H7 (cell line): ENCODE measurements at regions not wholly inside any gene's neighbourhood (a gene's known extent, or its start where the extent isn't known, plus 50 kb on each side); places are given as distances from the start of the nearest gene placed in this dataset.
"Not testable (repeated sequence)": the region's sequence is repeated elsewhere in the genome, so short reads cannot be mapped to it uniquely, and the experiment has no call there.

Experiments used
- DNase-seq: peaks from one replicate; pipeline ENCODE4 v3.0.0; 2012
- H3K27me3 ChIP-seq: 2 replicates; pipeline ENCODE4 v1.6.0; 2011; ENCODE audit warnings: mild to moderate bottlenecking, low read length; ENCODE audit not compliant: control insufficient read depth, insufficient read depth
- H3K36me3 ChIP-seq: replicated peaks from 2 replicates; pipeline ENCODE4 v1.5.1; 2011; ENCODE audit warnings: low read length; ENCODE audit not compliant: control insufficient read depth, insufficient read depth
- H3K4me3 ChIP-seq: 2 replicates; pipeline ENCODE4 v1.5.1; 2011; ENCODE audit warnings: low read depth, mild to moderate bottlenecking, control low read depth, low read length, moderate library complexity; ENCODE audit not compliant: insufficient read depth

DNA sequence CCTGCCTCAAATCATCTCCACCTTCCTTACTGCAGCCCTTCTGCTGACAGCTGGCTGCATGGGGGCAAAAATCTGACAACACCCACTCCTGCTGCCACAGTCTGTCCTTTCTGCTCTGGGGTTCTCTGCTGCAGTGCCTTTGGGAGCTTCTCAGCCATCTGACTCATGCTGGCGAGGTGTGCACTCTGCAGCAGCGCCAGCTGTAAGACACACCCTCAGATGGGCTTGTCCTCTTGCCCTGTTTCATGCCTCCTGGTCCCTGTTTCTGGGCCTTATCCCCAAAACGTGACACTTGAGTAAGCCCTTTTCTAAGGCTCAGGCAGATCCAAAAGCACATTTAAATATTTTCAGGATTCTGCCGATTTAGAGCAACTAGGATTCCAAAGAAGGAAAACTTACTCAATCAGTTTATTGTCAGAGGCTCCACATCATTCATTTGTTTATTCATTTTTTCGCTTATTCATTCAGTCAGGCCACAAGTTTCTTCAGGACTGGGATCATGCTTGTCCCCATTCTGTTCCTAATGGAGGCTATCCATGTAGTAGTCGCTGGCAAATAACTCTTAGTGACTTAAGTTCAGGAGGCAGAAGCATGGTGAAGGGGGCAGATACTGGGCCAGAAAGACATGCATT, 60.2 kb downstream of the SMIM38 start:
- Histone ChIP-seq H3K27me3 (no peaks in the 10 kb centered on the region), H3K36me3 (no peaks in the 10 kb centered on the region), H3K4me3 (no peak overlapping the region)
- no peak for DNase-seq

DNA sequence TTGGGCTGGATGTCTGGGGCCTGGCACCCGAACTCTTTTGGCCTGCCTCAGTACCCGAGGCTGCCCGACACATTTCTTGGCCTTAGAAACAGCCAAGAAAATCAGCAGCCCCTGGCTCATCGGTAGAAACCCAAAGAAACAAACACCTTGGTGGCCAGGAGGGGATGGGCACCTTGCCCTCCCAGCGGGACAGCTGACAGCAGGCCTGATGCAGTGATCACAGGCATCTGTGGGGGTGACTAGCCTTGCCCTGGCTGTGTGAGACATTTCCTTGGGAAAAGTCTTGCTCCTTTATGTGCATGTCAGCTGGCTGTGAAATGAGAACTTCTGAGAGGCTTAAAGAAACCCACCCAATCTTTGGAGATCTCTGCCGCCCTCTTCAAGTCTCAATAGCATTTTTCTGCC, 60.9 kb downstream of the SMIM38 start:
- DNase-seq: no peak

DNA sequence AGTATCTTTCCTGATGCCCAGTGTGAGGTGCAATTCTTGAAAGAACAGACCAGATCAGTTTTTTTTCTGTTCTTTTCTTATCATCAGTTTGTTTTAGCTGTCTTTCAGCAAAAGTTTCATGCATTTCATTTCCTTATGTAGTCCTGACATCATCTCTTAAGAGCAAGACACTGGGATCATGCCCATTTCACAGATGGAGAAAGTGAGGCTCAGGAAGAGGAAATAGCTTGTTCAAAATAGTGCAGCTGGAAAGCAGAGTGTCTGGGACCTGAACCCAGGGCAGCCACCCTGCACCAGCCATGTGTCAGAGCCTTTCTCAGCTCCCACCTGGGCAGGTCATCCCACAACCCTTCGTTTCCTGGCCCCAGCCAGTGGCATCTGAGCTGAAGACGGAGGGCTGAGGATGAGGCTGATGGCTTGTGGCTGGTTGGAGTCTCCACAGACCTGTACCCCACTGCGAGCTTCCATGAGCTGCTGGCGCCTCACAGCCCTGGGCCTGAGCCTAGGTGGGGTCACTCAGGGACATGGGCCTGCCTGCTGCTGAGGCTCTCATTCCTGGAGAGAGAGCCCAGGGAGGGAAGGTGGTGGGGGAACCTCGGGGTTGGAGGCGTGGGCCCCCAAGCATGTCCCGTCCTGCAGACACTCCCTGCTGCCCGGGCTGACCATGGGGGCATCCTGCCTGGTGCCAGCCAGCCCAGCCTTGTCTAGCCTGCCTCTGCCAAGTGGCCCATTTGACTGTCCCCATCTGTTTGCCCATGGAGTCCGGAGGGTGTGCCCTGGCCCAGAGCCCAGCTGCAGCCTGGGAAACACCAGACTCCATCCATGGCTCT, 61.8 kb downstream of the SMIM38 start:
- peak; percentile 16 for DNase-seq
- no peaks in the 10 kb centered on the region for H3K36me3 ChIP-seq
- no peaks in the 10 kb centered on the region for H3K27me3 ChIP-seq
- H3K4me3 ChIP-seq: no peak overlapping the region

More for the DNA sequence above, 60.9 kb downstream of the SMIM38 start:
- no peaks in the 10 kb centered on the region for H3K27me3 ChIP-seq
- H3K36me3 ChIP-seq: no peaks in the 10 kb centered on the region
- no peak overlapping the region for H3K4me3 ChIP-seq

DNA sequence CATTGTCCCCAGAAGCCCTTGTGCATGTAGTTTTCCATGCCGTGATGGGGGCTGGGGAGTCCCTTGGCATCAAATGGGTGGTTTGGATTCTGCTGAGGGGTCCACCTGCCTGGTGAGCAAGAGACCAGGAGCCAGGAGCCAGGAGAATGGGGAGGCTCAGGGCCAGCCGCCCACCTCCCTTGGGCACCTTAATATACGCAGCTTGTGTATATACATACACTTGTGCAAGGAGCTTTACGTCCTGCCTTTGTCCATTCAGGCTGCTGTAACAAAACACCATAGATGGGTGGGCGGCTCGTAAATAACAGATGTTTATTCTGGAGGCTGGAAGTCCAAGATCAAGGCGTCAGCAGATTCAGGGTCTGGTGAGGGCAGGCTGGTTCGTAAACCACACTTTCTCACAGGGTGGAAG, 62.5 kb downstream of the SMIM38 start:
- no peak overlapping the region for H3K4me3 ChIP-seq
- H3K27me3 ChIP-seq: no peaks in the 10 kb centered on the region
- no peaks in the 10 kb centered on the region for H3K36me3 ChIP-seq
- peak; percentile 25 for DNase-seq

DNA sequence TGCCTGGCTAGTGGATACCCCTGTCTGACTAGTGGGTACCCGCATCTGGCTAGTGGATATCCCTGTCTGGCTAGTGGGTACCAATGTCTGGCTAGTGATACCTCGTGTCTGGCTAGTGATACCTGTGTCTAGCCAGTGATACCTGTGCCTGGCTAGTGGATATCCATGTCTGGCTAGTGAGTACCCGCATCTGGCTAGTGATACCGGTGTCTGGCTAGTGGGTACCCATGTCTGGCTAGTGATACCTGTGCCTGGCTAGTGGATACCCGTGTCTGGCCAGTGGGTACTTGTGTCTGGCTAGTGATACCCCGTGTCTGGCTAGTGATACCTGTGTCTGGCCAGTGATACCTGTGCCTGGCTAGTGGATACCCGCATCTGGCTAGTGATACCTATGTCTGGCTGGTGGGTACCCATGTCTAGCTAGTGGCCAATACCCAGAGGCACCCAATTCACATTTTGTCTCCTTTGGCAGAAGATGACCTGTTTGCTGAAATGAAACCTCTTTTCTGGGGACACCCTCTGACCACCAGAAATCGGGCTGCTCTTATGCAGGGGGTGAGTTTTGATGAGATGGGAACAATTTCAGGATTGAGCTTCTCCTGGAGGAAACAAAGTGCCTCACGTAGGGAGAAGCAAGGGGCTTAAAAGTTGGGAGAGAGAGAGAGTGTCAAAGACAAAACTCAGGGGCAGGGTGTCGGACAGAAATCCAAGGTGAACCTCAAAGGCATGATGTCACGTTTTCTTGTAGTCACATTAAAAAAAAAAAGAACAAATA, 63.4 kb downstream of the SMIM38 start:
- H3K4me3 ChIP-seq: no peak overlapping the region
- peak; percentile 17 for DNase-seq
- H3K36me3 ChIP-seq: no peaks in the 10 kb centered on the region
- H3K27me3 ChIP-seq: no peaks in the 10 kb centered on the region

DNA sequence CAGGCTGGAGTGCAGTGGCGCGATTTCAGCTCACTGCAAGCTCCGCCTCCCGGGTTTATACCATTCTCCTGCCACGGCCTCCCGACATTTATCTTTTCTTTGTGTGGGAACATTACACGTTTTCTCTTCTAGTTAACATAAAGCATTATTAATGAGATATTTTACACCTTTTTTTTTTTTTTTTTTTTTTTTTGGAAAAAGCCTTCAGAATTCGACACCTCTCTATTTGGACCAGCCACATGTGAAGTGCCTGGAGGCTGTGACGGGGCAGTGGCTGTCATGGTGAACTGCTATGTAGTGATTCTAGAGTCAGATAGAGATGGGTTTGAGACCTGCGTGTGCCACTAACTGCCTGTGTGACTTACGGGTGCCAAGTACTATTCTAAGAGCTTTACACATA, 64.3 kb downstream of the SMIM38 start:
- DNase-seq: peak; percentile 20
- Histone ChIP-seq H3K27me3 (no peaks in the 10 kb centered on the region), H3K4me3 (no peak overlapping the region), H3K36me3 (no peaks in the 10 kb centered on the region)

DNA sequence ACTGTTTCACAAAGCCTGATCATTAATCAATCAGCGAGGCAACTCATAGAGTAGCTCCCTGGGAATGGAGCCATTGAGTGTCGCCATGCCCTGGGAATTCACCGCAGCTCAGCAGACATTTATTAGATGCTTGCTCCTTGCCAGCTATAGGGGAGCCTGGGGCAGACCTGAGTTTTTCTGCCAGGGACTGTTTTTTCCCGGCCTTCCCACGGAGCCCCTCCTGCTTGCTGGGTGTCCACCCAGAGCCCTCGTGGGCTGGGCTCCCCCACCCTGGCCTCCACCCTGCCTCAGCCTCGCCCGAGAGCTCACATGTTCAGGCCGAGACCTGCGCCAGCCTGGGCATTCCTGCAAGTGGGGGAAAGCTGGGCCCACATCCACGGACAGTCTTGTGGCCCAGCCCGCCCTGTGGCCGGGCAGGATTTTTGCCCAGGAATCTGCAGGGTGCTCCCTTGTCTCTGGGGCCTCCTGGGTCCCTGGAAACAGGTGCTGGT, 64.9 kb downstream of the SMIM38 start:
- H3K4me3 ChIP-seq: no peak overlapping the region
- H3K36me3 ChIP-seq: no peaks in the 10 kb centered on the region
- peak; percentile 28 for DNase-seq
- no peaks in the 10 kb centered on the region for H3K27me3 ChIP-seq

DNA sequence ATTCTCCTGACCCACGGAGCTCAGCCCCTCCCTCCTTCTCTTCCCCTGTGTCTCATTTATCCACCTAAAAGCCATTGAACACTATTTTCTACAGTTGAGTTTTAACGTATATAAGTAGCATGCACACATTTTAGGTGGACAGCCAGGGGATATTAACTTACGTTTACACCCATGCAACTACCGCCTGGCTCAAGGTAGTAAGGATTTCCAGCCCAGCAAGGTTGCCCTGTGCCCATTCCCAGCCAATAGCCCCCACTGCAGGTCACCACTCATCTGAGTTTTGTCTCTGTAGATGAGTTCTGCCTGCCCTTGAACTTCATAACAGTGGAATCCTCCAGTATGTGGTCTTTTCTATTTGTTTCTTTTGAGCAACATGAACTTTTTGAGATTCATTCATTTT, 65.4 kb downstream of the SMIM38 start:
- H3K27me3 ChIP-seq: no peaks in the 10 kb centered on the region
- no peak overlapping the region for H3K4me3 ChIP-seq
- H3K36me3 ChIP-seq: no peaks in the 10 kb centered on the region
- peak; percentile 25 for DNase-seq

DNA sequence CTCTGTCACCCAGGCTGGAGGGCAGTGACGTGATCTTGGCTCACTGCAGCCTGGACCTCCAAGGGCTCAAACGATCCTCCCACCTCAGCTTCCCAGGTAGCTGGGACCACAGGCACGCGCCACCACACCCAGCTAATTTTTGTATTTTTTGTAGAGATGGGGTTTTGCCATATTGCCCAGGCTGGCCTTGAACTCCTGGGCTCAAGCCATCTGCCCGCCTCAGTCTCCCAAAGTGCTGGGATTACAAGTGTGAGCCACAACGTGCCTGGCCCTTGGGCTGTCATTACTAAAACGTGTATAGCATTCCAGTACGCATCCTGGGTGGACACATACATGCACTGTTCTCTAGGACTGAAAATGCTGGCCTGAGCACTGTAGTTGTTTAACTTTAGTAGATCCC, 65.9 kb downstream of the SMIM38 start:
- not testable (repeated sequence) for DNase-seq, H3K27me3 ChIP-seq, H3K4me3 ChIP-seq, H3K36me3 ChIP-seq

DNA sequence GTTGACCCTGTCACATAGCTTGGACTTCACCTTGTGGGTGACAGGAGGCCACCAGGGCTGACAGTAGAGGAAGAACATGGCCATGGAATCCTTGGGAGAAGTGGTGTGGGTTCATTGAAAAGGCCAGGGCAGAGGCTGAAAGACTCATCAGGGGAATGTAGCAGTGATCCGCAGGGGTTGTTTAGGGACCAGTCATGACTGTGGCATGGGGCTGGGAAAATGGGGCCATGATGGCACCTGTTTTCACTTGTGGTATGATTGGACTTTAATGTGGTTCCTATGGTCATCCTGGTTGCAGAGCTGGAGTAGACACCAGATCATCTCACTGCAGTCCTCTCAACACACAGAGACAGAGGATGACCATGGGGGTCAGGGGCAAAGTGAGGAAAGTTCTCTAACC, 66.7 kb upstream of the MYEOV start:
- DNase-seq: no peak
- no peak overlapping the region for H3K4me3 ChIP-seq
- no peaks in the 10 kb centered on the region for H3K27me3 ChIP-seq
- no peaks in the 10 kb centered on the region for H3K36me3 ChIP-seq

DNA sequence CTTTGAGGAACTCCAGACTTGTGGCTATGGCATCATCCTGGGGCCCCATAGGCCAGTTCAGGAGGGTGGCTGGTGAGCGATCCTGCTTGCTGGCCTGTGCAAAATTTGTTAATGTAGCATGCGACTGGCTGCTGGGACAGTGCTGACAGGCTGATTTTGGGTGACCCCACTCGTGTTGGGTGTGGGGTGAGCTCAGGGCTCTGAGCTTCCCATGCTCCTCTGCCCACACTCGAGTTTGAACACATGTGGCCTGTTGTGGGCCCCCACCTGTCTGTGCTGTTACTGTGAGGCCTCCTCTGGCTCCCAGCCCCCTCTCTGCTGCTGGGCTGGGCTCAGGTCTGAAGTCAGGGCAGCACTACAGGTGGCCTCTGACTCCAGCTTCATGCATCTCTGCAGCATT, 64.4 kb upstream of the MYEOV start:
- no peaks in the 10 kb centered on the region for H3K36me3 ChIP-seq
- DNase-seq: no peak
- H3K27me3 ChIP-seq: no peaks in the 10 kb centered on the region
- H3K4me3 ChIP-seq: no peak overlapping the region

DNA sequence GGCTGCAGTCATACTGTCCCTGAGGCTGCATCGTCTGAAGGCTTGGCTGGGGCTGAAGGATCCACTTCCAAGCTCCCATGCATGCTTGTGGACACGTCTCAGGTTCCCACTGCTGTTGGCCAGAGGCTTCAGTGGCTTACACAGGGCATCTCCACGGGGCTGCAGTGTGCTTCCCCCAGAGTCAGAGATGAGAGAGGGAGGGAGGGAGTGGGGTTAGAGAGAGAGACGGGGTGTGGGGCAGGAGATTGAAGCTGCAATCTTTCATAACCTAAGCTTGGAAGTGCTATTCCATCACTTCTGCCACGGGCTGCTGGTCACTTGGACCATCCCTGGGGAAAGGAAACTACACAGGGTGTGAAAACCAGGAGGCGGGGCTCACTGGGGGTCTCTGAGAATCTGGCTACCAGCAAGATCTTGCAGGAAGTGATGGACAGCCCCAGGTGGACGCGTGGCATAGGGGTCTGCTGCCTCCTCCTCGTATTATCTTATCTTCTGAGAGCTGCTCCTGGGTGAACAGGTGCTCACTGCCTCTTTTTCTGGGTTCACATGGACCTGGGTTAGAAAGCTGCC, 63.0 kb upstream of the MYEOV start:
- Histone ChIP-seq H3K36me3 (no peaks in the 10 kb centered on the region), H3K4me3 (no peak overlapping the region), H3K27me3 (no peaks in the 10 kb centered on the region)
- no peak for DNase-seq

DNA sequence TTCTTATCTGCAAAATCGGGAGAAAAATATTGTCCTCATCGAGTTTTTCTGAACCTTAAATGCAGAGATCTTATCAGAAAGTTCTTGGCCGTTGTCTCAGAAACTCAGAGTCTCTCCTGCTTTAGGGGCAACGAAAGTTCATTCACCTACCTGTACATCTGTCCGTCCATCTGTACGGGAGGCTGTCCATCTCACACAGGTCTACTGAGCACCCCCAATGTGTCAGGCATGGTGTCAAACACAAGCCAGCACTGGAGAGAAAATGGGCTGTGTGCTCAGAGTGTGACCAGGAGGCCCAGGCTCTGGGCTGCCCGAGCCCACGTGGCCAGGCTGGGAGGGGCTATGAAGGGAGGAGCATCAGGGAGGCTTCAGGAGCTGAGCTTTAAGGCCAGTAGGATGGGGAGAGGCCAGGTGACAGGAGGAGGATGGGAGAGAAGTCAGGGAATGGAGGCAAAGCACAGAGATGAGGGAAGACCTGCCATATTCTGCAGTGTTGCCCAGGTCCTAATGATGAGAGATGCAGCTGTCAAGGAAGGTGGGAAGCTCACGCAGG, 62.4 kb upstream of the MYEOV start:
- DNase-seq: no peak
- no peaks in the 10 kb centered on the region for H3K36me3 ChIP-seq
- H3K27me3 ChIP-seq: no peaks in the 10 kb centered on the region
- no peak overlapping the region for H3K4me3 ChIP-seq
